OCI-LY7 (cell line): ENCODE measurements at regions not wholly inside any gene's neighbourhood (a gene's known extent, or its start where the extent isn't known, plus 50 kb on each side); places are given as distances from the start of the nearest gene placed in this dataset.

Source experiments
- BruUV-seq: library from RNA; stranded (reverse); fragments of 400-500 nt; replicated peaks from 2 replicates; lab custom pipeline; 2021; lab: Mats Ljungman, UMichigan
- CTCF ChIA-PET: fragments of 300-600 bp; sonication (Branson Sonifier 250); formaldehyde crosslinking; loops from one replicate; lab custom pipeline; 2022; ENCODE audit warnings: antibody characterized with exemption; ENCODE audit not compliant: unreplicated experiment; lab: Charles Lee
- POLR2A ChIA-PET: fragments of 300-600 bp; sonication (Branson Sonifier 250); formaldehyde crosslinking; loops from one replicate; lab custom pipeline; 2022; ENCODE audit warnings: antibody characterized with exemption; lab: Charles Lee
- DNase-seq: peaks from one replicate; pipeline ENCODE4 v3.0.0-alpha.2; 2015; ENCODE audit warnings: low spot score
- H2AFZ ChIP-seq: fragments of 200-600 bp; sonication (generic), shearing (Covaris generic); 2 replicates; pipeline ENCODE4 v1.6.1; 2014; ENCODE audit warnings: mild to moderate bottlenecking, antibody characterized with exemption, low read length, moderate library complexity
- H3K27ac ChIP-seq: fragments of 200-600 bp; sonication (generic); 2 replicates; pipeline ENCODE4 v1.5.1; 2014; ENCODE audit warnings: mixed run types, low read depth, mild to moderate bottlenecking, moderate library complexity, low read length, inconsistent platforms; ENCODE audit not compliant: poor library complexity, severe bottlenecking
- H3K36me3 ChIP-seq: fragments of 200-600 bp; sonication (generic); 2 replicates; pipeline ENCODE4 v1.6.1; 2014; ENCODE audit warnings: mild to moderate bottlenecking, antibody characterized with exemption, low read length, moderate library complexity, mixed read lengths; ENCODE audit not compliant: insufficient read depth
- H3K4me1 ChIP-seq: fragments of 200-600 bp; sonication (generic); 2 replicates; pipeline ENCODE4 v1.5.1; 2014; ENCODE audit warnings: mild to moderate bottlenecking, low read length; ENCODE audit not compliant: insufficient read depth, poor library complexity, severe bottlenecking
- H3K4me2 ChIP-seq: fragments of 200-600 bp; sonication (generic); 2 replicates; pipeline ENCODE4 v1.6.1; 2014; ENCODE audit warnings: mild to moderate bottlenecking, low read length
- H3K4me3 ChIP-seq: fragments of 200-600 bp; sonication (generic); 2 replicates; pipeline ENCODE4 v1.5.1; 2014; ENCODE audit warnings: mild to moderate bottlenecking, low read depth, low read length; ENCODE audit not compliant: poor library complexity, severe bottlenecking
- H3K79me2 ChIP-seq: fragments of 200-600 bp; sonication (generic); 2 replicates; pipeline ENCODE4 v1.6.1; 2016; ENCODE audit warnings: low read depth, mild to moderate bottlenecking, low read length, moderate library complexity, mixed read lengths; ENCODE audit not compliant: insufficient read depth
- H3K9me2 ChIP-seq: fragments of 200-600 bp; sonication (generic); 2 replicates; pipeline ENCODE4 v1.6.1; 2016; ENCODE audit warnings: mild to moderate bottlenecking, low read length, mixed read lengths; ENCODE audit not compliant: insufficient read depth
- H3K9me3 ChIP-seq: fragments of 200-600 bp; sonication (generic); 2 replicates; pipeline ENCODE4 v1.6.1; 2014; ENCODE audit warnings: mild to moderate bottlenecking, mixed run types, low read length, mixed read lengths
- H4K20me1 ChIP-seq: fragments of 200-600 bp; sonication (generic); 2 replicates; pipeline ENCODE4 v1.6.1; 2014; ENCODE audit warnings: mild to moderate bottlenecking, antibody characterized with exemption, low read length, moderate library complexity, mixed read lengths; ENCODE audit not compliant: insufficient read depth
- EZH2phosphoT487 ChIP-seq: fragments of 200-600 bp; sonication (generic); IDR thresholded peaks from 2 replicates; pipeline ENCODE4 v1.6.1; 2018; ENCODE audit warnings: low read depth, borderline replicate concordance, mild to moderate bottlenecking, mixed run types, antibody characterized with exemption, low read length, moderate library complexity, mixed read lengths
- intact Hi-C: fragments of 100-400 bp; cut with micrococcal nuclease; formaldehyde crosslinking; loops from one replicate; pipeline ENCODE4 v1.10.0; 2022; ENCODE audit not compliant: unreplicated experiment
- TF ChIP-seq, protein P1 (sequence below): fragments of 200-600 bp; sonication (generic); conservative IDR thresholded peaks from 2 replicates; pipeline ENCODE4 v1.5.1; 2014; ENCODE audit warnings: mild to moderate bottlenecking, antibody characterized with exemption, low read length, moderate library complexity, mixed read lengths

DNA sequence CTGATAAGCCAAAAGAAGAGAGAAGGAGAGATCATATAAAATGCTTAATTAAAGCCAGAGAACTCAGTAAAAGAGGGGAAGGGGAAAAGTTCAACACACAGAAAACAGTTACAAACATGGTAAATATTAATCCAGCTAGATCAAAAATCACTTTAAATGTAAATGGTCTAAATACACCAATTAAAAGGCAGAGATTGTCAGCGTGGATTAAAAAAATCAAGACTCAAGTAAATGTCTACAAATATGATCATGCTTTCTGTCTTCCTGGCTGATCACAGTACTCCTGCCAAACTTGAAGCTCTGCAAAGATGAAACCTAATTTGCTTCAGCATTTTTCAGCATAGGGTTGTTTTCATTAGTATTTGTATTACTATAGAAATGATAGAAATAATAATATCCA, 54.6 kb upstream of the RNF32 start:
- Histone ChIP-seq H4K20me1 (no peaks in the 10 kb centered on the region), H3K4me3 (no peak overlapping the region), H3K9me3 (peaks cover 4% of the 10 kb centered on the region; the same call in 1 of the 2 replicates), H3K9me2 (no peaks in the 10 kb centered on the region), H3K4me1 (no peaks in the 10 kb centered on the region), H3K36me3 (no peaks in the 10 kb centered on the region), H3K27ac (no peak overlapping the region), H2AFZ (no peak overlapping the region), H3K4me2 (no peak overlapping the region), H3K79me2 (no peaks in the 10 kb centered on the region)
- intact Hi-C loops: no loop called here
- POLR2A ChIA-PET: no interaction called here
- no peak for DNase-seq
- CTCF ChIA-PET: no interaction called here
- no TSS peak for BruUV-seq
- no peak for TF ChIP-seq EZH2phosphoT487
- TF ChIP-seq, protein P1, sequence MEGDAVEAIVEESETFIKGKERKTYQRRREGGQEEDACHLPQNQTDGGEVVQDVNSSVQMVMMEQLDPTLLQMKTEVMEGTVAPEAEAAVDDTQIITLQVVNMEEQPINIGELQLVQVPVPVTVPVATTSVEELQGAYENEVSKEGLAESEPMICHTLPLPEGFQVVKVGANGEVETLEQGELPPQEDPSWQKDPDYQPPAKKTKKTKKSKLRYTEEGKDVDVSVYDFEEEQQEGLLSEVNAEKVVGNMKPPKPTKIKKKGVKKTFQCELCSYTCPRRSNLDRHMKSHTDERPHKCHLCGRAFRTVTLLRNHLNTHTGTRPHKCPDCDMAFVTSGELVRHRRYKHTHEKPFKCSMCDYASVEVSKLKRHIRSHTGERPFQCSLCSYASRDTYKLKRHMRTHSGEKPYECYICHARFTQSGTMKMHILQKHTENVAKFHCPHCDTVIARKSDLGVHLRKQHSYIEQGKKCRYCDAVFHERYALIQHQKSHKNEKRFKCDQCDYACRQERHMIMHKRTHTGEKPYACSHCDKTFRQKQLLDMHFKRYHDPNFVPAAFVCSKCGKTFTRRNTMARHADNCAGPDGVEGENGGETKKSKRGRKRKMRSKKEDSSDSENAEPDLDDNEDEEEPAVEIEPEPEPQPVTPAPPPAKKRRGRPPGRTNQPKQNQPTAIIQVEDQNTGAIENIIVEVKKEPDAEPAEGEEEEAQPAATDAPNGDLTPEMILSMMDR: no peak

DNA sequence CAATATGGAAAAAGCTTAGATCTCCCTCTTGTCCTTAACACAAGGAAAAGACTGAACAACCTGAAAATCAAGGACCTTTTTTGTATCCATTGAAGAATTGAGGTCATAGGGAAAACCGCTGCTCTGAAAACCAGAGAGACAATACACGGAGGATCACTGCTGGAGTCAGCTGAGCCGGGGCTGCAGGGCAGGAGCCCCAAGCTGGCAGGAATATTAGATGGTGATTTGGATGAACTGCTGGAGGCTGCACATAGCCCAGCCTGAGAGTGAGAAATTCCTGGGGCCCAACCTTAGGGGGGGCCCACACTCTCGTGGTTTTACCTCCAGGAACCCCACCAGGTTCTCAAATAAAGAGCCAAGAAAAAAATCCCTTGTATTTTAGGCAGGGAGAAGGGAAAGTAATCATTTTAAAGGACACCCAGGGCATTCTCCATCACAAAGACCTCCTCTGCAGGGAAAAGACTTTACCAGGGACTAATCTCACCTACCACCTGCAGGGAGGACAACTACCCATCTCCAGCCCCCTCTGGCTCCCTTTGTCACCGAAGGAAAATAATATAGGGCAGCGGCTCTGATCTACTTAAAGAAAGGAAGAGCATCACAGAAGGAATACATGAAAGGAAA, 55.4 kb upstream of the RNF32 start:
- CTCF ChIA-PET: no interaction called here
- Histone ChIP-seq H3K9me3 (peaks cover 4% of the 10 kb centered on the region; the same call in 1 of the 2 replicates), H3K4me3 (no peak overlapping the region), H3K36me3 (no peaks in the 10 kb centered on the region), H3K4me1 (no peaks in the 10 kb centered on the region), H3K9me2 (no peaks in the 10 kb centered on the region), H3K4me2 (no peak overlapping the region), H4K20me1 (no peaks in the 10 kb centered on the region), H2AFZ (no peak overlapping the region), H3K27ac (no peak overlapping the region), H3K79me2 (no peaks in the 10 kb centered on the region)
- POLR2A ChIA-PET: no interaction called here
- intact Hi-C loops: no loop called here
- TF ChIP-seq, protein P1: no peak
- no peak for TF ChIP-seq EZH2phosphoT487
- no peak for DNase-seq
- BruUV-seq: no TSS peak

DNA sequence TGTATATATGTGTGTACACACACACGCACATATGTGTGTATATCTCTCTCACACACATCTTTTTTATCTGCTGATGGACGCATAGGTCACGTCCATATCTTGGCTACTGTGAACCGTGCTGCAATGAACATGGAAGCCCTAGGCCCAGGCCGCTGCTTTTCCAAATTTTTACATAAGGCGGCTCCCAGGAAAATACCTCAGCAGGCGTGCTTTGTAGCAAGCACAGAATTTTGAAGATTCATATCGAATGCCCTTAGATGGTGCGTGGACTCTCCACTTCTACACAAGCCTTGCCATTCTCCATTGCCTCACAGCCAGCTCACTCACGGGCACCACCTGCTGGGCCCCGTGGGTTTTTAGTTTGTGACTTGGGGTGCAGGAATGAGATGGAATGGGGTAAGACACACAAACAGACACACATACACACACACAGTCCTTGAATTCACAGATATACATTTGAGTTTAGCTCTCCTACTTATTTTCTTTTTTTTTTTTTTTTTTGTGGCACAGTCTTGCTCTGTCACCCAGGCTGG, 57.9 kb upstream of the RNF32 start:
- Histone ChIP-seq H3K36me3 (no peaks in the 10 kb centered on the region), H4K20me1 (no peaks in the 10 kb centered on the region), H2AFZ (no peak overlapping the region), H3K4me2 (no peak overlapping the region), H3K9me2 (no peaks in the 10 kb centered on the region), H3K79me2 (no peaks in the 10 kb centered on the region), H3K9me3 (peaks cover 4% of the 10 kb centered on the region; the same call in 1 of the 2 replicates), H3K4me3 (no peak overlapping the region), H3K27ac (no peak overlapping the region), H3K4me1 (no peaks in the 10 kb centered on the region)
- intact Hi-C loops: no loop called here
- TF ChIP-seq, protein P1: 0 out of 2 replicates have a peak, but pooled peaks have one; percentile 24
- TF ChIP-seq EZH2phosphoT487: no peak
- CTCF ChIA-PET: no interaction called here
- no peak for DNase-seq
- no TSS peak for BruUV-seq
- POLR2A ChIA-PET: interaction anchor here (0.7 kb wide), 1 partner anchor 211 kb away, joined by 4 read pairs; no protein-coding TSS in a partner anchor
